ENCODE measurements at regions not wholly inside any gene's neighbourhood (a gene's known extent, or its start where the extent isn't known, plus 50 kb on each side); places are given as distances from the start of the nearest gene placed in this dataset.

- POLR2A ChIA-PET: no interaction called here
- no peaks in the 10 kb centered on the region for H3K36me3 ChIP-seq (ENCODE audit: control insufficient read depth in 2 of 3, insufficient read depth in 3 of 3, low read length in 3 of 3)
- H3K27me3 Mint-ChIP-seq: peaks cover 0 to 12% (median 5%) of the 10 kb centered on the region in 5 donors
- no peaks in the 10 kb centered on the region for H3K4me1 ChIP-seq (ENCODE audit: control insufficient read depth in 2 of 2, insufficient read depth in 2 of 2, low read length in 2 of 2)
- no peak for ATAC-seq
- H3K4me3 ChIP-seq (ENCODE audit: low read length): no peak overlapping the region
- H3K9me3 ChIP-seq (ENCODE audit: control insufficient read depth in 2 of 3, low read length in 3 of 3): no peaks in the 10 kb centered on the region
- H3K27ac ChIP-seq (ENCODE audit: low read depth, low read length): no peak overlapping the region
- peaks cover 0 to 6% (median 0%) of the 10 kb centered on the region in 11 donors for H3K9me3 Mint-ChIP-seq
- intact Hi-C loops (cut with micrococcal nuclease): no loop called here
- peaks cover 0 to 1% (median 0%) of the 10 kb centered on the region in 7 donors for H3K4me1 Mint-ChIP-seq
- H3K36me3 Mint-ChIP-seq: no peaks in the 10 kb centered on the region
- H3K27ac Mint-ChIP-seq: no peak overlapping the region
- H3K4me3 Mint-ChIP-seq: no peak overlapping the region
- DNase-seq: no peak
- CTCF ChIA-PET: no interaction called here
- H3K27me3 ChIP-seq (ENCODE audit: control insufficient read depth in 2 of 2, insufficient read depth in 2 of 2, low read length in 2 of 2): no peaks in the 10 kb centered on the region
Observed at GRCh38 chr10:20991526-20991925, 94.4 kb upstream of the NEBL start.

DNA sequence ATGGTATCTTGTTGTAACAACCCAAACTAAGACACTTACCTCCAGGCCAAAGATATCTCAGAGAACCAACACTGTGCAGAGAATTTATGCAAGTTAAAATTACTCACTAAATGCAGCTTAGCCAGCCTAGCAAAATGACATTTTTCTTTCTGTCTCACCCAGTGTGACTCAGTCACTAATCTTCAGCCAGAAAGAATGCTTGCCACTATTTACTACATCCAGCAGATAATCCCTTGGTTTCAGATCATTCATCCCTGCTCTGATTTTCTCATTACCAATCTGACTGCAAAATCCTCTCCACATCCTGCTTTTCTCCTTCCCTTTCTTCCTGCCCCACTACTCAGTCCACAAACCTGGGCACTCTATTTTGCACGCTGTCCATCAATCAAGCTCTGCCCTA is 93.5 kb upstream of the NEBL start:
- CTCF ChIA-PET: no interaction called here
- H3K4me1 ChIP-seq (ENCODE audit: control insufficient read depth in 2 of 2, insufficient read depth in 2 of 2, low read length in 2 of 2): no peaks in the 10 kb centered on the region
- Mint-ChIP-seq H3K9me3 (peaks cover 0 to 6% (median 0%) of the 10 kb centered on the region in 11 donors), H3K4me3 (no peak overlapping the region), H3K27me3 (peaks cover 0 to 12% (median 5%) of the 10 kb centered on the region in 5 donors), H3K4me1 (peaks cover 0 to 1% (median 0%) of the 10 kb centered on the region in 7 donors), H3K36me3 (no peaks in the 10 kb centered on the region), H3K27ac (no peak overlapping the region)
- H3K9me3 ChIP-seq (ENCODE audit: control insufficient read depth in 2 of 3, low read length in 3 of 3): no peaks in the 10 kb centered on the region
- H3K36me3 ChIP-seq (ENCODE audit: control insufficient read depth in 2 of 3, insufficient read depth in 3 of 3, low read length in 3 of 3): no peaks in the 10 kb centered on the region
- H3K27me3 ChIP-seq (ENCODE audit: control insufficient read depth in 2 of 2, insufficient read depth in 2 of 2, low read length in 2 of 2): no peaks in the 10 kb centered on the region
- H3K4me3 ChIP-seq (ENCODE audit: low read length): no peak overlapping the region
- no peak overlapping the region for H3K27ac ChIP-seq (ENCODE audit: low read depth, low read length)
- POLR2A ChIA-PET: no interaction called here
- DNase-seq: no peak
- intact Hi-C loops (cut with micrococcal nuclease): no loop called here
- no peak for ATAC-seq

GRCh38 chr10:20988357-20988983 is 91.4 kb upstream of the NEBL start:
- DNase-seq (no peak), ATAC-seq (no peak)
- H3K36me3 ChIP-seq (ENCODE audit: control insufficient read depth in 2 of 3, insufficient read depth in 3 of 3, low read length in 3 of 3): no peaks in the 10 kb centered on the region
- no peaks in the 10 kb centered on the region for H3K4me1 ChIP-seq (ENCODE audit: control insufficient read depth in 2 of 2, insufficient read depth in 2 of 2, low read length in 2 of 2)
- Mint-ChIP-seq H3K9me3 (peaks cover 0 to 3% (median 0%) of the 10 kb centered on the region in 11 donors), H3K27ac (no peak overlapping the region), H3K4me3 (no peak overlapping the region), H3K36me3 (no peaks in the 10 kb centered on the region), H3K27me3 (peaks cover 0 to 5% (median 4%) of the 10 kb centered on the region in 5 donors), H3K4me1 (peaks cover 0 to 1% (median 0%) of the 10 kb centered on the region in 7 donors)
- intact Hi-C loops (cut with micrococcal nuclease): no loop called here
- POLR2A ChIA-PET: no interaction called here
- no peak overlapping the region for H3K4me3 ChIP-seq (ENCODE audit: low read length)
- no peaks in the 10 kb centered on the region for H3K27me3 ChIP-seq (ENCODE audit: control insufficient read depth in 2 of 2, insufficient read depth in 2 of 2, low read length in 2 of 2)
- CTCF ChIA-PET: interaction anchor here (0.6 kb wide), 1 partner anchor 22 kb away, joined by 3 read pairs; no protein-coding TSS in a partner anchor
- no peak overlapping the region for H3K27ac ChIP-seq (ENCODE audit: low read depth, low read length)
- no peaks in the 10 kb centered on the region for H3K9me3 ChIP-seq (ENCODE audit: control insufficient read depth in 2 of 3, low read length in 3 of 3)

- H3K27me3 Mint-ChIP-seq: no peaks in the 10 kb centered on the region
- intact Hi-C loops (cut with micrococcal nuclease): no loop called here
- H3K27ac Mint-ChIP-seq: no peak overlapping the region
- Histone ChIP-seq H3K9me3 (ENCODE audit: control insufficient read depth in 2 of 3, low read length in 3 of 3) (no peaks in the 10 kb centered on the region), H3K4me3 (ENCODE audit: low read length) (no peak overlapping the region), H3K27ac (ENCODE audit: low read depth, low read length) (no peak overlapping the region), H3K4me1 (ENCODE audit: control insufficient read depth in 2 of 2, insufficient read depth in 2 of 2, low read length in 2 of 2) (no peaks in the 10 kb centered on the region), H3K27me3 (ENCODE audit: control insufficient read depth in 2 of 2, insufficient read depth in 2 of 2, low read length in 2 of 2) (no peaks in the 10 kb centered on the region), H3K36me3 (ENCODE audit: control insufficient read depth in 2 of 3, insufficient read depth in 3 of 3, low read length in 3 of 3) (no peaks in the 10 kb centered on the region)
- H3K4me1 Mint-ChIP-seq: peaks cover 0 to 1% (median 0%) of the 10 kb centered on the region in 7 donors
- no peaks in the 10 kb centered on the region for H3K36me3 Mint-ChIP-seq
- H3K9me3 Mint-ChIP-seq: peaks cover 0 to 3% (median 0%) of the 10 kb centered on the region in 11 donors
- H3K4me3 Mint-ChIP-seq: no peak overlapping the region
- ATAC-seq (no peak), DNase-seq (no peak)
- CTCF ChIA-PET: no interaction called here
- POLR2A ChIA-PET: no interaction called here
Observed at GRCh38 chr10:20986049-20986448, 88.9 kb upstream of the NEBL start.

- Mint-ChIP-seq H3K36me3 (no peaks in the 10 kb centered on the region), H3K4me1 (peaks cover 0 to 1% (median 0%) of the 10 kb centered on the region in 7 donors), H3K9me3 (peaks cover 0 to 3% (median 0%) of the 10 kb centered on the region in 11 donors), H3K27me3 (no peaks in the 10 kb centered on the region), H3K27ac (no peak overlapping the region), H3K4me3 (no peak overlapping the region)
- intact Hi-C loops (cut with micrococcal nuclease): no loop called here
- Histone ChIP-seq H3K4me3 (ENCODE audit: low read length) (no peak overlapping the region), H3K4me1 (ENCODE audit: control insufficient read depth in 2 of 2, insufficient read depth in 2 of 2, low read length in 2 of 2) (no peaks in the 10 kb centered on the region), H3K36me3 (ENCODE audit: control insufficient read depth in 2 of 3, insufficient read depth in 3 of 3, low read length in 3 of 3) (no peaks in the 10 kb centered on the region), H3K27me3 (ENCODE audit: control insufficient read depth in 2 of 2, insufficient read depth in 2 of 2, low read length in 2 of 2) (no peaks in the 10 kb centered on the region), H3K27ac (ENCODE audit: low read depth, low read length) (no peak overlapping the region), H3K9me3 (ENCODE audit: control insufficient read depth in 2 of 3, low read length in 3 of 3) (no peaks in the 10 kb centered on the region)
- ChIA-PET CTCF (no interaction called here), POLR2A (no interaction called here)
- DNase-seq: no peak
- ATAC-seq: no peak
Observed at GRCh38 chr10:20984662-20985061, 87.6 kb upstream of the NEBL start.

- Histone ChIP-seq H3K36me3 (ENCODE audit: control insufficient read depth in 2 of 3, insufficient read depth in 3 of 3, low read length in 3 of 3) (no peaks in the 10 kb centered on the region), H3K27ac (ENCODE audit: low read depth, low read length) (no peak overlapping the region), H3K4me3 (ENCODE audit: low read length) (no peak overlapping the region), H3K9me3 (ENCODE audit: control insufficient read depth in 2 of 3, low read length in 3 of 3) (no peaks in the 10 kb centered on the region), H3K4me1 (ENCODE audit: control insufficient read depth in 2 of 2, insufficient read depth in 2 of 2, low read length in 2 of 2) (no peaks in the 10 kb centered on the region), H3K27me3 (ENCODE audit: control insufficient read depth in 2 of 2, insufficient read depth in 2 of 2, low read length in 2 of 2) (no peaks in the 10 kb centered on the region)
- intact Hi-C loops (cut with micrococcal nuclease): no loop called here
- ChIA-PET CTCF (no interaction called here), POLR2A (no interaction called here)
- ATAC-seq: no peak
- no peaks in the 10 kb centered on the region for H3K4me1 Mint-ChIP-seq
- H3K27ac Mint-ChIP-seq: no peak overlapping the region
- no peak overlapping the region for H3K4me3 Mint-ChIP-seq
- no peaks in the 10 kb centered on the region for H3K36me3 Mint-ChIP-seq
- peaks cover 0 to 5% (median 4%) of the 10 kb centered on the region in 5 donors for H3K27me3 Mint-ChIP-seq
- DNase-seq: no peak
- H3K9me3 Mint-ChIP-seq: peaks cover 0 to 2% (median 0%) of the 10 kb centered on the region in 11 donors
Observed at GRCh38 chr10:20981419-20981953, 84.4 kb upstream of the NEBL start.

GRCh38 chr10:20978617-20979016 is 81.5 kb upstream of the NEBL start:
- H3K9me3 ChIP-seq (ENCODE audit: control insufficient read depth in 2 of 3, low read length in 3 of 3): no peaks in the 10 kb centered on the region
- ChIA-PET CTCF (no interaction called here), POLR2A (no interaction called here)
- Mint-ChIP-seq H3K4me3 (no peak overlapping the region), H3K27ac (no peak overlapping the region), H3K36me3 (no peaks in the 10 kb centered on the region), H3K27me3 (peaks cover 0 to 5% (median 4%) of the 10 kb centered on the region in 5 donors), H3K9me3 (peaks cover 0 to 3% (median 0%) of the 10 kb centered on the region in 11 donors), H3K4me1 (no peaks in the 10 kb centered on the region)
- DNase-seq (no peak), ATAC-seq (no peak)
- H3K4me3 ChIP-seq (ENCODE audit: low read length): no peak overlapping the region
- no peaks in the 10 kb centered on the region for H3K4me1 ChIP-seq (ENCODE audit: control insufficient read depth in 2 of 2, insufficient read depth in 2 of 2, low read length in 2 of 2)
- H3K27me3 ChIP-seq (ENCODE audit: control insufficient read depth in 2 of 2, insufficient read depth in 2 of 2, low read length in 2 of 2): no peaks in the 10 kb centered on the region
- H3K36me3 ChIP-seq (ENCODE audit: control insufficient read depth in 2 of 3, insufficient read depth in 3 of 3, low read length in 3 of 3): no peaks in the 10 kb centered on the region
- no peak overlapping the region for H3K27ac ChIP-seq (ENCODE audit: low read depth, low read length)
- intact Hi-C loops (cut with micrococcal nuclease): no loop called here
